ENCODE measurements at regions not wholly inside any gene's neighbourhood (a gene's known extent, or its start where the extent isn't known, plus 50 kb on each side); places are given as distances from the start of the nearest gene placed in this dataset.

DNA sequence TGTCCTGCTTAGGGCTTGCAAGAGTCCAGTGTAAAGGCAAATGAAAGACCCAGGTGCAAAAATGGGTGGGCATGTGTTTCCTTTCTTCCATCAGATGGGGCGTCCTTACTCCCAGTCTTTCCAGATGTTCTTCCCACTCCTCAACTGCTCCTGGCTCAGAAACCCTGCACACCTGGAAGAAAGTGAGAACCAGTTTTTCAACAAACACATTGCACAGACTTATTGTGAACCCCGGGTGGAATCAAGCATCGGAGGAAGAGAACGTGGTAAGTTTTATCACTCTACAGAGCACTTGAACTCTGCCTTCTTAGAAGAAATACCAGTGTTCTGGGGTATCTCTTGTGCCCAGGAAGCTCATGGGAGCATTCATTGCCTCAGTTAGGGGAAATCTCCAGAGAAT lies 93.3 kb downstream of the TMX1 start:
- H3K27ac ChIP-seq (ENCODE audit: insufficient read depth, low read length), result no peak overlapping the region
- no peaks in the 10 kb centered on the region for H3K27me3 ChIP-seq (ENCODE audit: control insufficient read depth, insufficient read depth, low read length)
- no peak overlapping the region for H2AFZ ChIP-seq (ENCODE audit: low read length)
- H4K20me1 ChIP-seq (ENCODE audit: control insufficient read depth, extremely low read depth, insufficient read depth, low read length), result no peaks in the 10 kb centered on the region
- H3K79me2 ChIP-seq (ENCODE audit: control insufficient read depth, insufficient read depth, low read length), result no peaks in the 10 kb centered on the region
- H3K4me3 ChIP-seq (replicated peaks in 1 of 4; ENCODE audit: control extremely low read depth in 1 of 4, insufficient read depth in 1 of 4, low read depth in 3 of 4, low read length in 4 of 4), result no peak overlapping the region
- DNase-seq (ENCODE audit: low read depth in 2 of 2), result no peak
- no peaks in the 10 kb centered on the region for H3K36me3 ChIP-seq (ENCODE audit: control insufficient read depth, insufficient read depth, low read length)
- H3K4me1 ChIP-seq (ENCODE audit: control insufficient read depth, extremely low read depth, insufficient read depth, low read length), result peaks cover 13% of the 10 kb centered on the region
- H3K4me2 ChIP-seq (ENCODE audit: extremely low read depth, insufficient read depth, low read length), result no peak overlapping the region
- no peak for TF ChIP-seq EZH2 (IDR thresholded peaks at IDR 0.05; ENCODE audit: low read length, missing control alignments)
- TF ChIP-seq, protein P1, sequence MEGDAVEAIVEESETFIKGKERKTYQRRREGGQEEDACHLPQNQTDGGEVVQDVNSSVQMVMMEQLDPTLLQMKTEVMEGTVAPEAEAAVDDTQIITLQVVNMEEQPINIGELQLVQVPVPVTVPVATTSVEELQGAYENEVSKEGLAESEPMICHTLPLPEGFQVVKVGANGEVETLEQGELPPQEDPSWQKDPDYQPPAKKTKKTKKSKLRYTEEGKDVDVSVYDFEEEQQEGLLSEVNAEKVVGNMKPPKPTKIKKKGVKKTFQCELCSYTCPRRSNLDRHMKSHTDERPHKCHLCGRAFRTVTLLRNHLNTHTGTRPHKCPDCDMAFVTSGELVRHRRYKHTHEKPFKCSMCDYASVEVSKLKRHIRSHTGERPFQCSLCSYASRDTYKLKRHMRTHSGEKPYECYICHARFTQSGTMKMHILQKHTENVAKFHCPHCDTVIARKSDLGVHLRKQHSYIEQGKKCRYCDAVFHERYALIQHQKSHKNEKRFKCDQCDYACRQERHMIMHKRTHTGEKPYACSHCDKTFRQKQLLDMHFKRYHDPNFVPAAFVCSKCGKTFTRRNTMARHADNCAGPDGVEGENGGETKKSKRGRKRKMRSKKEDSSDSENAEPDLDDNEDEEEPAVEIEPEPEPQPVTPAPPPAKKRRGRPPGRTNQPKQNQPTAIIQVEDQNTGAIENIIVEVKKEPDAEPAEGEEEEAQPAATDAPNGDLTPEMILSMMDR (conservative IDR thresholded peaks at IDR 0.05 in 1 of 2, IDR thresholded peaks at IDR 0.05 in 1 of 2; ENCODE audit: low read depth in 1 of 2, low read length in 2 of 2), result no peak
- no peak overlapping the region for H3K9ac ChIP-seq (ENCODE audit: insufficient read depth, low read length)
- no peaks in the 10 kb centered on the region for H3K9me3 ChIP-seq (ENCODE audit: control insufficient read depth, insufficient read depth, low read depth, low read length)

DNA sequence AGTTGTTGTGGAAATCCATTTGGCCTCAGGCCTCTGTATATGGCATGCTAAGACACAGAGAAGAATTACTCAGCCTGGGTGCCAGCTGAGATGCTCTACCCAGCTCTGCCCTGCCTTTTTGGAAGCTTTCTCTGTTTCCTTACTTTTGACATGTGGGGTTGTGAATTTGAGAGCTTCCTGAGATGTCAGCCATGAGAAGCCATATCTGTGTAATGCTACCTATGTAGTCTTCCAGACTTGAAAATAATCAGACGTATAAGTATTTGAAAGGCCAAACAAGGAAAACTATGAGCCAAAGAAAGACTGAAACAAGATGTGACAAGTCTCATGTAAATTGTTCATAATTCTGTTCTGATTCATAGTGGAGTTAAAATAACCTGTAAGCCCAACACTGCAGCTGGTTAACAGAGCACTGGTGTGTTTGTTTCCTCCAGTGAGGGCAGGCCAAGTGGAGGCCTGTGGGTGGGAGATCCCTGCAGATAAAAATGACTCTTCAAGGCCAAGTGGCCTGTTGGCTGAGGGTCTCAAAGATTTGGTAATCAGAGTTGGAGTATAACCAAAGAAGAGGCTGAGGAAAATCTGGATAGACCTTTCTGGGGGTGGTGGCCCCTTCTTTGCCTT lies 94.0 kb downstream of the TMX1 start:
- Histone ChIP-seq H3K36me3 (ENCODE audit: control insufficient read depth, insufficient read depth, low read length) (no peaks in the 10 kb centered on the region), H3K9me3 (ENCODE audit: control insufficient read depth, insufficient read depth, low read depth, low read length) (no peaks in the 10 kb centered on the region), H3K79me2 (ENCODE audit: control insufficient read depth, insufficient read depth, low read length) (no peaks in the 10 kb centered on the region), H2AFZ (ENCODE audit: low read length) (no peak overlapping the region), H3K27ac (ENCODE audit: insufficient read depth, low read length) (no peak overlapping the region), H3K4me1 (ENCODE audit: control insufficient read depth, extremely low read depth, insufficient read depth, low read length) (peaks cover 7% of the 10 kb centered on the region), H3K4me3 (replicated peaks in 1 of 4; ENCODE audit: control extremely low read depth in 1 of 4, insufficient read depth in 1 of 4, low read depth in 3 of 4, low read length in 4 of 4) (no peak overlapping the region), H4K20me1 (ENCODE audit: control insufficient read depth, extremely low read depth, insufficient read depth, low read length) (no peaks in the 10 kb centered on the region), H3K9ac (ENCODE audit: insufficient read depth, low read length) (no peak overlapping the region), H3K4me2 (ENCODE audit: extremely low read depth, insufficient read depth, low read length) (peak overlapping the region; percentile 2), H3K27me3 (ENCODE audit: control insufficient read depth, insufficient read depth, low read length) (no peaks in the 10 kb centered on the region)
- peak in 1 of 2 donors; percentile 67 for DNase-seq (ENCODE audit: low read depth in 2 of 2)
- TF ChIP-seq, protein P1 (conservative IDR thresholded peaks at IDR 0.05 in 1 of 2, IDR thresholded peaks at IDR 0.05 in 1 of 2; ENCODE audit: low read depth in 1 of 2, low read length in 2 of 2), result no peak
- no peak for TF ChIP-seq EZH2 (IDR thresholded peaks at IDR 0.05; ENCODE audit: low read length, missing control alignments)

DNA sequence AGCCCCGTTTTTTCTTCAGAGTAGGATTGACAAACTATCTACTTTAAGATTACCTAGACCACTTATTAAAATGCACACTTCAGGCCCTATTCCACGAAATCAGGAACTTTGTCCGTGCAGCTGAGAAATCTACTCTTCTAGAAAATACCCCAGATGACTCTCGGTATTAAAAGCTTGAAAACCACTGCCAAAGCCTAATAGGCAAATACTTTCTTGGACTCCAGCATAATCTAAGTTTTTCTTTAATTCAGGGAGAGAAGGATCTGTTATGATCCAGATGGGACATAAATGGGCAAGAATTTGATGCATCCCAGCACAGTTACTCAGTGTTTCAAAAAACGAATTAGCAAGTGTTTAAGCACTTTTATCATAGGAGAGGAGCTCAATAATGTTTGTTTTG lies 94.5 kb downstream of the TMX1 start:
- Histone ChIP-seq H3K36me3 (ENCODE audit: control insufficient read depth, insufficient read depth, low read length) (no peaks in the 10 kb centered on the region), H3K27ac (ENCODE audit: insufficient read depth, low read length) (no peak overlapping the region), H4K20me1 (ENCODE audit: control insufficient read depth, extremely low read depth, insufficient read depth, low read length) (no peaks in the 10 kb centered on the region), H3K4me2 (ENCODE audit: extremely low read depth, insufficient read depth, low read length) (no peak overlapping the region), H3K79me2 (ENCODE audit: control insufficient read depth, insufficient read depth, low read length) (no peaks in the 10 kb centered on the region), H3K4me1 (ENCODE audit: control insufficient read depth, extremely low read depth, insufficient read depth, low read length) (peaks cover 7% of the 10 kb centered on the region), H3K27me3 (ENCODE audit: control insufficient read depth, insufficient read depth, low read length) (no peaks in the 10 kb centered on the region), H2AFZ (ENCODE audit: low read length) (no peak overlapping the region), H3K4me3 (replicated peaks in 1 of 4; ENCODE audit: control extremely low read depth in 1 of 4, insufficient read depth in 1 of 4, low read depth in 3 of 4, low read length in 4 of 4) (no peak overlapping the region), H3K9me3 (ENCODE audit: control insufficient read depth, insufficient read depth, low read depth, low read length) (no peaks in the 10 kb centered on the region), H3K9ac (ENCODE audit: insufficient read depth, low read length) (no peak overlapping the region)
- TF ChIP-seq, protein P1 (conservative IDR thresholded peaks at IDR 0.05 in 1 of 2, IDR thresholded peaks at IDR 0.05 in 1 of 2; ENCODE audit: low read depth in 1 of 2, low read length in 2 of 2), result no peak
- DNase-seq (ENCODE audit: low read depth in 2 of 2), result no peak

Data from fibroblast of lung (primary cell).